ENCODE measurements at regions not wholly inside any gene's neighbourhood (a gene's known extent, or its start where the extent isn't known, plus 50 kb on each side); places are given as distances from the start of the nearest gene placed in this dataset.
A peak's percentile ranks its signal among the peaks of the same experiment; 100 is the strongest.

DNA sequence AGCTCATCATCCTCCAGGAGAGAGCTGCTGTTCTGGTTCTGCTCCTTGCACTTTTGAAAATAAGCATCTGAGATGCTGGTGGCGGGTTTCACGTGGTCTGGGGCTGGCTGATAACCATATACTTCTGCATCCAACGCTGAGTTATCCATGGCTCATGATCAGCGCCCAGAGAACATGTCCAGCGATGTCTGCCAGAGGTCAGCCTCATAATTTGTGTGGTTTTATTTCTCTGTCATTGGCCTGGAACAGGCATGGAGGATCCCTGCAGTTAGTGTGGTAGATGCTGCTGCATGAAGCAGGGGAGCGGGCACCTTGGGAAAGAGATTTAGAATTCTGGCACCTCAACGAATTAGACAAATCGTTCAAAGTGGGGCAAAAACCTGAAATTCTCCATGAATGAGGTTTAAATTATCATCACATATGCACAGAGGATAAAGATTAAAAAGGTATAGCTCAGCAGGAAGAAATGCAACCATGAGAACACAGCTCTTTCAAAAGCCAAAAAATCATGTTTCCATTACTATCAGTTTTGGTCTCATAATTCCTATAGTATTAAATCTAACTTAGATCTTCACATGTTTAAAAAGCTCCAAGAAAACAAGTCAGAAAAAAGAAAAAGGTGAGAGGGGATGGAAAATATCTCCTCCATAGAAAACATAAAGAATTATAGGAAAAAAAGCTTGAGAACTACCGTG lies 157.2 kb downstream of the SOD2 start:
- DNase-seq: peak in 1 of 2 donors; percentile 40
- Histone ChIP-seq H3K36me3 (no peaks in the 10 kb centered on the region), H3K27ac (no peak overlapping the region), H3K4me3 (no peak overlapping the region), H3K27me3 (no peaks in the 10 kb centered on the region), H3K4me1 (no peaks in the 10 kb centered on the region), H3K9me3 (no peaks in the 10 kb centered on the region)
- TF ChIP-seq, protein P1, sequence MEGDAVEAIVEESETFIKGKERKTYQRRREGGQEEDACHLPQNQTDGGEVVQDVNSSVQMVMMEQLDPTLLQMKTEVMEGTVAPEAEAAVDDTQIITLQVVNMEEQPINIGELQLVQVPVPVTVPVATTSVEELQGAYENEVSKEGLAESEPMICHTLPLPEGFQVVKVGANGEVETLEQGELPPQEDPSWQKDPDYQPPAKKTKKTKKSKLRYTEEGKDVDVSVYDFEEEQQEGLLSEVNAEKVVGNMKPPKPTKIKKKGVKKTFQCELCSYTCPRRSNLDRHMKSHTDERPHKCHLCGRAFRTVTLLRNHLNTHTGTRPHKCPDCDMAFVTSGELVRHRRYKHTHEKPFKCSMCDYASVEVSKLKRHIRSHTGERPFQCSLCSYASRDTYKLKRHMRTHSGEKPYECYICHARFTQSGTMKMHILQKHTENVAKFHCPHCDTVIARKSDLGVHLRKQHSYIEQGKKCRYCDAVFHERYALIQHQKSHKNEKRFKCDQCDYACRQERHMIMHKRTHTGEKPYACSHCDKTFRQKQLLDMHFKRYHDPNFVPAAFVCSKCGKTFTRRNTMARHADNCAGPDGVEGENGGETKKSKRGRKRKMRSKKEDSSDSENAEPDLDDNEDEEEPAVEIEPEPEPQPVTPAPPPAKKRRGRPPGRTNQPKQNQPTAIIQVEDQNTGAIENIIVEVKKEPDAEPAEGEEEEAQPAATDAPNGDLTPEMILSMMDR (IDR thresholded peaks at IDR 0.05): no peak
- intact Hi-C loops (cut with DNase I; ENCODE audit: low total_unique reads): no loop called here

DNA sequence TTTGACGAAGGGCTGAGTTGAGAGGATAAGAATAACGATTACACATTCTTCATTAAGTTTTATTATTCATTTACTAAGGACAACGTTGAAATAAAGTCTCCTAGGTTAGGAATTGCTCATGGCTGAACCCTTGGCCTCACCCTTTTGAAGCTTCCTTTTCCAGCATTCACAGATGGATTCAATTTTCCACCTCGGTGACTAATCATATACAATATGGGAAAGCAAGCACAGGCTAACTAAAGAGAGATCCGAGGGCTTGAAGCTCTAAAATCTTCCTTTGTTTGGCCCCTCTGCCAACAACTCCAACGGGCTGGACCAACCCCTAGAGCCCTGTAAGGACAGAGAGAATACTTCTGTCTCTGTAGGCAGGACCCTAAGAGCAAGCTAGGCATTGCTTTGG lies 159.5 kb downstream of the SOD2 start:
- intact Hi-C loops (cut with DNase I; ENCODE audit: low total_unique reads): no loop called here
- H3K36me3 ChIP-seq: no peaks in the 10 kb centered on the region
- H3K27me3 ChIP-seq: no peaks in the 10 kb centered on the region
- H3K4me3 ChIP-seq: no peak overlapping the region
- no peaks in the 10 kb centered on the region for H3K9me3 ChIP-seq
- no peak for DNase-seq
- H3K27ac ChIP-seq: no peak overlapping the region
- no peaks in the 10 kb centered on the region for H3K4me1 ChIP-seq
- TF ChIP-seq, protein P1 (IDR thresholded peaks at IDR 0.05): no peak

- Histone ChIP-seq H3K9me3 (no peaks in the 10 kb centered on the region), H3K27me3 (no peaks in the 10 kb centered on the region), H3K4me3 (no peak overlapping the region), H3K4me1 (no peaks in the 10 kb centered on the region), H3K27ac (no peak overlapping the region), H3K36me3 (no peaks in the 10 kb centered on the region)
- TF ChIP-seq, protein P1 (IDR thresholded peaks at IDR 0.05): no peak
- no peak for DNase-seq
- intact Hi-C loops (cut with DNase I; ENCODE audit: low total_unique reads): no loop called here
Observed at GRCh38 chr6:159533016-159533415, 160.0 kb downstream of the SOD2 start.

GRCh38 chr6:159532155-159532554 lies 160.9 kb downstream of the SOD2 start:
- no peaks in the 10 kb centered on the region for H3K36me3 ChIP-seq
- no peaks in the 10 kb centered on the region for H3K27me3 ChIP-seq
- H3K9me3 ChIP-seq: no peaks in the 10 kb centered on the region
- no peak overlapping the region for H3K4me3 ChIP-seq
- H3K4me1 ChIP-seq: no peaks in the 10 kb centered on the region
- intact Hi-C loops (cut with DNase I; ENCODE audit: low total_unique reads): no loop called here
- DNase-seq: no peak
- TF ChIP-seq, protein P1 (IDR thresholded peaks at IDR 0.05): no peak
- H3K27ac ChIP-seq: no peak overlapping the region

DNA sequence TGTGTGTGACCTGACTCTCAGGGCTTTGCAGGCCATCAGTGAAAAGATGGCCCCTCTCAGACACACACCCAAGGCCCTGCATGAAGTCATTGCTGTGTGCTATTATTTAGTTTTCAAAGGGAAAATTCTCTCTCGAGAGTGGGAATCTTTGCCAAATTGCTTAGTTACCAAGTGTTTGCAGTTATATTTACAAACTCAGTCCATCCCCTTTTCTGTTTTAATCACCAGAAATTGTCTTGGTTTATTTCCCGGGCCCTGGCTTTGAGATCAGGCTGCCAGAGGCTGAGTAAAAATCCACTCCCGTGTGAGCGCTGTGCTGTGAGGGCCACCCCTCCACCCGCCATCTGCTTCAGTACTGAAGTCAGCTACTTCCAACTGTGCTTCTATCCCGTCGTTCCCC lies 163.1 kb downstream of the SOD2 start:
- Histone ChIP-seq H3K27me3 (no peaks in the 10 kb centered on the region), H3K4me3 (no peak overlapping the region), H3K27ac (no peak overlapping the region), H3K4me1 (no peaks in the 10 kb centered on the region), H3K36me3 (no peaks in the 10 kb centered on the region), H3K9me3 (no peaks in the 10 kb centered on the region)
- intact Hi-C loops (cut with DNase I; ENCODE audit: low total_unique reads): no loop called here
- TF ChIP-seq, protein P1 (IDR thresholded peaks at IDR 0.05): no peak
- DNase-seq: no peak

DNA sequence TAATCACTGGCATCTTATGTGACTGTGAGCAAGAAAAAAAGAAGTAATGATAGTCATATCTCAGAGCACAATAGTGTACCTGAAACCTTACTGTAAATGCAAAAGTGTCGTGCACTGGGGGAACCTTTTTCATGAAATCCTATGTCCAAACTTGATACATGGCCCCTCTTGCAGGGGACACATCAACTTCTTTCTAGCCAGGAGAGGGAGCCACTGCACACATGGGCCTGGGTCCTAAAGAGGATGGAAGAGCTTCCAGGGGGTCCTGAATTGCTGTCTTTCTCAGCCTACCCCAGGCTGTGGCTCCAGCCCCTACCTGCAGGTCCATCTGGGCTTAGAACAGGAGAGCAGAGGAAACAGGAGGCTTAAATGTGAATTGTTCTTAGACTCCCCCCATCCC lies 165.7 kb downstream of the SOD2 start:
- no peak for DNase-seq
- Histone ChIP-seq H3K4me3 (no peak overlapping the region), H3K27me3 (no peaks in the 10 kb centered on the region), H3K36me3 (no peaks in the 10 kb centered on the region), H3K27ac (no peak overlapping the region), H3K4me1 (no peaks in the 10 kb centered on the region), H3K9me3 (no peaks in the 10 kb centered on the region)
- intact Hi-C loops (cut with DNase I; ENCODE audit: low total_unique reads): no loop called here
- TF ChIP-seq, protein P1 (IDR thresholded peaks at IDR 0.05): no peak
